ENCODE measurements at regions not wholly inside any gene's neighbourhood (a gene's known extent, or its start where the extent isn't known, plus 50 kb on each side); places are given as distances from the start of the nearest gene placed in this dataset.
"Not testable (repeated sequence)": the region's sequence is repeated elsewhere in the genome, so short reads cannot be mapped to it uniquely, and the experiment has no call there.

- no peak for DNase-seq
Observed at GRCh38 chr20:48528346-48528745, 299.5 kb downstream of the PREX1 start.

GRCh38 chr20:48527771-48528170 lies 300.0 kb downstream of the PREX1 start:
- no peak for DNase-seq

- DNase-seq = no peak
Observed at GRCh38 chr20:48526936-48527335, 300.9 kb downstream of the PREX1 start.

- no peak for DNase-seq
Observed at GRCh38 chr20:48525400-48525799, 302.4 kb downstream of the PREX1 start.

- DNase-seq = no peak
Observed at GRCh38 chr20:48524582-48524981, 303.2 kb downstream of the PREX1 start.

GRCh38 chr20:48523191-48523995 lies 304.4 kb downstream of the PREX1 start:
- no peak for DNase-seq

GRCh38 chr20:48521121-48521520 lies 306.7 kb downstream of the PREX1 start:
- no peak for DNase-seq

GRCh38 chr20:48516196-48516595 lies 311.6 kb downstream of the PREX1 start:
- DNase-seq = not testable (repeated sequence)

- not testable (repeated sequence) for DNase-seq
Observed at GRCh38 chr20:48514577-48514976, 313.2 kb downstream of the PREX1 start.

GRCh38 chr20:48512539-48512938 lies 315.3 kb downstream of the PREX1 start:
- DNase-seq = not testable (repeated sequence)

- DNase-seq = not testable (repeated sequence)
Observed at GRCh38 chr20:48505066-48505465, 322.7 kb downstream of the PREX1 start.

- no peak for DNase-seq
Observed at GRCh38 chr20:48503166-48503815, 324.5 kb downstream of the PREX1 start.

- DNase-seq = no peak
Observed at GRCh38 chr20:48502758-48503157, 325.0 kb downstream of the PREX1 start.

- no peak for DNase-seq
Observed at GRCh38 chr20:48502016-48502415, 325.8 kb downstream of the PREX1 start.

- not testable (repeated sequence) for DNase-seq
Observed at GRCh38 chr20:48500900-48501299, 326.9 kb downstream of the PREX1 start.

GRCh38 chr20:48498939-48499338 lies 328.9 kb downstream of the PREX1 start:
- not testable (repeated sequence) for DNase-seq

GRCh38 chr20:48498125-48498524 lies 329.7 kb downstream of the PREX1 start:
- not testable (repeated sequence) for DNase-seq

GRCh38 chr20:48493966-48494365 lies 333.8 kb downstream of the PREX1 start:
- DNase-seq = no peak

GRCh38 chr20:48493331-48493730 lies 334.5 kb downstream of the PREX1 start:
- DNase-seq = not testable (repeated sequence)

GRCh38 chr20:48492715-48493070 lies 335.1 kb downstream of the PREX1 start:
- no peak for DNase-seq

GRCh38 chr20:48492015-48492714 lies 335.6 kb downstream of the PREX1 start:
- no peak for DNase-seq

- no peak for DNase-seq
Observed at GRCh38 chr20:48490961-48491831, 336.6 kb downstream of the PREX1 start.

- DNase-seq = not testable (repeated sequence)
Observed at GRCh38 chr20:48490341-48490740, 337.5 kb downstream of the PREX1 start.
